ENCODE measurements at regions not wholly inside any gene's neighbourhood (a gene's known extent, or its start where the extent isn't known, plus 50 kb on each side); places are given as distances from the start of the nearest gene placed in this dataset.

GRCh38 chrX:130555341-130555740 is 153.6 kb downstream of the RBMX2 start:
- Histone ChIP-seq H3K9me3 (replicated peaks) (no peaks in the 10 kb centered on the region), H3K4me1 (no peaks in the 10 kb centered on the region), H3K4me3 (no peak overlapping the region), H3K27me3 (ENCODE audit: low read depth) (no peaks in the 10 kb centered on the region), H3K27ac (replicated peaks) (no peak overlapping the region), H3K36me3 (no peaks in the 10 kb centered on the region)
- no peak for DNase-seq
- TF ChIP-seq CTCF (IDR thresholded peaks at IDR 0.05; ENCODE audit: borderline replicate concordance): no peak
- intact Hi-C loops (cut with micrococcal nuclease): no loop called here

- Histone ChIP-seq H3K27ac (replicated peaks) (no peak overlapping the region), H3K4me3 (no peak overlapping the region), H3K9me3 (replicated peaks) (no peaks in the 10 kb centered on the region), H3K27me3 (ENCODE audit: low read depth) (no peaks in the 10 kb centered on the region), H3K36me3 (no peaks in the 10 kb centered on the region), H3K4me1 (no peaks in the 10 kb centered on the region)
- intact Hi-C loops (cut with micrococcal nuclease): no loop called here
- no peak for TF ChIP-seq CTCF (IDR thresholded peaks at IDR 0.05; ENCODE audit: borderline replicate concordance)
- no peak for DNase-seq
Observed at GRCh38 chrX:130555757-130556156, 154.0 kb downstream of the RBMX2 start.

- Histone ChIP-seq H3K27me3 (ENCODE audit: low read depth) (no peaks in the 10 kb centered on the region), H3K4me3 (no peak overlapping the region), H3K27ac (replicated peaks) (no peak overlapping the region), H3K36me3 (no peaks in the 10 kb centered on the region), H3K4me1 (no peaks in the 10 kb centered on the region), H3K9me3 (replicated peaks) (no peaks in the 10 kb centered on the region)
- no peak for DNase-seq
- intact Hi-C loops (cut with micrococcal nuclease): no loop called here
- TF ChIP-seq CTCF (IDR thresholded peaks at IDR 0.05; ENCODE audit: borderline replicate concordance): no peak
Observed at GRCh38 chrX:130556951-130557350, 155.2 kb downstream of the RBMX2 start.

GRCh38 chrX:130560544-130560943 is 158.8 kb downstream of the RBMX2 start:
- TF ChIP-seq CTCF (IDR thresholded peaks at IDR 0.05; ENCODE audit: borderline replicate concordance): no peak
- DNase-seq: no peak
- Histone ChIP-seq H3K4me1 (no peaks in the 10 kb centered on the region), H3K36me3 (no peaks in the 10 kb centered on the region), H3K27me3 (ENCODE audit: low read depth) (no peaks in the 10 kb centered on the region), H3K9me3 (replicated peaks) (no peaks in the 10 kb centered on the region), H3K27ac (replicated peaks) (no peak overlapping the region), H3K4me3 (no peak overlapping the region)
- intact Hi-C loops (cut with micrococcal nuclease): no loop called here

- TF ChIP-seq CTCF (IDR thresholded peaks at IDR 0.05; ENCODE audit: borderline replicate concordance): no peak
- Histone ChIP-seq H3K9me3 (replicated peaks) (no peaks in the 10 kb centered on the region), H3K27me3 (ENCODE audit: low read depth) (no peaks in the 10 kb centered on the region), H3K4me3 (no peak overlapping the region), H3K36me3 (no peaks in the 10 kb centered on the region), H3K27ac (replicated peaks) (no peak overlapping the region), H3K4me1 (no peaks in the 10 kb centered on the region)
- intact Hi-C loops (cut with micrococcal nuclease): no loop called here
- DNase-seq: no peak
Observed at GRCh38 chrX:130561930-130562329, 160.1 kb downstream of the RBMX2 start.

- DNase-seq: no peak
- no peaks in the 10 kb centered on the region for H3K27me3 ChIP-seq (ENCODE audit: low read depth)
- no peaks in the 10 kb centered on the region for H3K36me3 ChIP-seq
- no peak overlapping the region for H3K4me3 ChIP-seq
- no peaks in the 10 kb centered on the region for H3K4me1 ChIP-seq
- intact Hi-C loops (cut with micrococcal nuclease): no loop called here
- H3K27ac ChIP-seq (replicated peaks): no peak overlapping the region
- H3K9me3 ChIP-seq (replicated peaks): no peaks in the 10 kb centered on the region
- no peak for TF ChIP-seq CTCF (IDR thresholded peaks at IDR 0.05; ENCODE audit: borderline replicate concordance)
Observed at GRCh38 chrX:130563476-130563875, 161.7 kb downstream of the RBMX2 start.
